ENCODE measurements at regions not wholly inside any gene's neighbourhood (a gene's known extent, or its start where the extent isn't known, plus 50 kb on each side); places are given as distances from the start of the nearest gene placed in this dataset.

DNA sequence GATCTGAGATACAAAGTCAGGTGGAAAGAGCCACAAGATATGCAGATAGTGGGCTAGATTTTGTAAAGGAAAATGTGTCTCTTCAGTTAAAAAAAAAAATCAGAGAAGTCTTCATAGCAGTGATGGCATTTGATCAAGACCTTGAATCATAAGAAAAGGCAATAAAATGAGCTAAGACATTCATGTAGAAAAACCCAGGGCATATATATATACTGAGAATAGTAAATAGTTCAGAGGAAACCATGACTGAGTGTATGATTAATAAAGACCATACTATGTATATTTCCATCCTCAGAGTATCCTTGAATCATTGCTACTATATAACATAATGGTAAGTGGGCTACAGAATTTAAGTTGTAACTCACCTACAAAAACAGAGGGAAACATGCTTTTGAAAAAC lies 321.7 kb upstream of the NR5A2 start:
- intact Hi-C loops (cut with DNase I): no loop called here
- DNase-seq: no peak

DNA sequence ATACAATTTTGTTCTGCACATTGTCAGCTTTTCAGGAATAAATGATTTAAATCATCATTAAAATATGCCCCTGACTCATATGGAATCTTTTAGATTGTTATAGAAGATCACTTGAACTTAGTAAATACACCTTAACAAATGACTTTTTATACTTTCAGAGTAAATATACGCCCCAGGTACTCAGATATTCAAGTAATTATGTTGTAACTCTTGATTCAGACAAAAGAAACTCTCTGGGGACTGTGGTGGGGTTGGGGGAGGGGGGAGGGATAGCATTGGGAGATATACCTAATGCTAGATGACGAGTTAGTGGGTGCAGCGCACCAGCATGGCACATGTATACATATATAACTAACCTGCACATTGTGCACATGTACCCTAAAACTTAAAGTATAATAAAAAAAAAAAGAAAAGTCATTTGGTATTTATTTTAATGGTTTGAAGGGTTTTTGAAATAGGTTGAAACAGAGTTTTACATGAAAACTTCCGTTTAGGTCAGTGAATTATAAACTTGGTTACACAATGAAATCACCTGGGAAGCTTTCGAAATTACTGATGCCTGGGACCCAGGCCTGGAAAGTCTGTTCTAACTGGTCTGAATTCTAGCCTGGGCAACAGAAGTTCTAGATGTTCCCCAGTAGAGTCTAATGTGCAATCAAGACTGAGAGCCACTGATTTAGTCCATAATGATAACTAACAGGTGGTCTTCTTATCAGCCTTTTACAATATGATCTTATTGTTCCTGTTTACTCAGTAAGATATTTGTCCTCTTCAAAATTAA lies 320.5 kb upstream of the NR5A2 start:
- no peak for DNase-seq
- intact Hi-C loops (cut with DNase I): no loop called here

DNA sequence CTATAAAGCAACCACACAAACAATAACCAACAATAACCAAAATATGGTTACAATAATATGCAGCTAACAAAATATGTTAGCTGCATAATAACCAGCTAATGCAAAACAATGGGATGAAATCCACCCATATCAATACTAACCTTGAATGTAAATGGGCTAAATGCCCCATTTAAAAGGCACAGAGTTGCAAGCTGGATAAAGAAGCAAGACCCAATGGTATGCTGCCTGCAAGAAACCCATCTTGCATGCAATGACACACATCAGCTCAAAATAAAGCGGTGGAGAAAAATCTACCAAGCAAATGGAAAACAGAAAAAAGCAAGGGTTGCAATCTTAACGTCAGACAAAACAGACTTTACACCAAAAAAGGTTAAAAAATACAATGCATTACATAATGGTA lies 316.5 kb upstream of the NR5A2 start:
- intact Hi-C loops (cut with DNase I): no loop called here
- no peak for DNase-seq

DNA sequence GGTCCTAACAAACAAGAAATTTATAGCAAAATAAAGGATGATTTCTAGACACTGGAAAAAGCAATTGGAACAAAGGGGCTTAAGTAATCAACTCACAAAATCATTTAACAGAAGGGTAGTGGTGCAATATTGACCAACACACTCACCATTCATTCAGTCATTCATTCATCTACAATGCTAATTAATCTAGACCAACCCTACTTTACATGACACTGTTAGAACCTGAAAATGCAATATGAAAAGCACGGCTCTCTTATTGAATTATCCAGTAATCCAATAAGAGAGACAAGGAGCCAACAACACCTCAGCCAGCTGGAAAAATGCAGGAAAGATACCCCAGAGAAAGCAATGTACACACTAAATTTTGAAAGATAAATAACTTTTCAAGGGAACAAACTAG lies 310.8 kb upstream of the NR5A2 start:
- intact Hi-C loops (cut with DNase I): no loop called here

DNA sequence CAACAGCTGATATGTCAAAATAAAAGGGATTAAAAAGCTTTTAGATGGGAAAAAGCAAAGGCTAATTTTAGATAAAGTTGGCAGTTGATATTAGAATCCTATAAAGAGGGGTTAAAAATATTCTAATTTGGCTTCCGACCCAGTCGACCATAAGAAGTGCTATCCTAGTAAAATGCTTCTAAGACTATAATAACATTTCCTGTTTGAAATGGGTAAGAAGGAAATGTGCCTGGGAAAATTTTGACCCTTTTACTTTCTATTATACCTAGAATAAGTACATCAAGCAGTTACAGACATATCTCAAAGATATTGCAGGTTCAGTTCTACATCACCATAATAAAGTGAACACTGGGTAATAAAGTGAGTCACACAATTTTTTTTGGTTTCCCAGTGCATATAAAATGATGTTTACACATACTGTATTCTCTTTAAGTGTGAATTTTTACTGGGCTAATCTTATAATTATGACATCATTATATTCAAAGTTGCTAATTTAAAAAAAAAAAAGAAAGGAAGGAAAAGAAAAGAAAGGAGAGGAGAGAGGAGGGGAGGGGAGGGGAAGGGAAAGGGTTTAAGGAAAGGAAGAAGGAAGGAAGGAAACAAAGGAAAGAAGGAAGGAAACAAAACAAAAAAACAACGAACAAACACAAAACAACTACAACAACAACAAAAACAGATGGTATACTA lies 308.2 kb upstream of the NR5A2 start:
- DNase-seq: no peak
- intact Hi-C loops (cut with DNase I): no loop called here

More for the DNA sequence above, 310.8 kb upstream of the NR5A2 start:
- DNase-seq: no peak

DNA sequence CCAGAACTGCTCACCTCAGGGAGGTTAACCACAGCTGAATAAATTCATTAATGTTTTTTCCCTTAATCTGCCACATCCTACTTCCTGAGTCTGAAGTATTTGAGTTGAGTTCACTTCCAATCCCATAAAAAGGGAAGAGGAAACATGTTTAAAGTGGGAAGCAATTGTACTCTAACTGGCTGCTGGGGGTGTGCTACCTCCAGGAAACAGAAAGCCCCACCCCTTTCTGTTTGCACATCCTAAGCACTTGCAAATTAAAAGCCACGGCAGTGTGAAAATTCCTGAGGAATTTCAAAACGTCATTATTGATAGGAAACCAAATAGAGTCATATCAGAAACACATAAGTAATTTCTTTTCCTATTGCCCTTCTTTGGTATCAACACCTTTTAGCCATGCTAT lies 307.0 kb upstream of the NR5A2 start:
- DNase-seq: no peak
- intact Hi-C loops (cut with DNase I): no loop called here

DNA sequence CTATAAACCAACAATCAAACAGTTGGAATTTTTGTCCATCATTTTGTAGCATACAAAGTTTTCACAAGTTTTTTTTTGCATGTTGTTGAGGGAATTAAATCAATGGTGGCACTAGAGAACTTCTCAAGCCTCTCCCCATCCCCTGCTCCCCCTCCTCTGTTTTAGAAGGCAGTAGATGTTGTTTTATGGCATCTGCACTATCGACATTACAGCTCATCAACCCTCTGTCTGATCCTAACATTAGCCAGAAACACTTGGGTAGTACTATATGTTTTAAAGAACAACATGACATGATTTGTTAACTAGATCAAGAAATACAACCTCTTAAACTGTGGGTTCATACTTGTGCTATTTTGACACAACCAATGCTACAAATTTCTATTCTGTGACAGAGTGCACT lies 306.5 kb upstream of the NR5A2 start:
- DNase-seq: no peak
- intact Hi-C loops (cut with DNase I): no loop called here

DNA sequence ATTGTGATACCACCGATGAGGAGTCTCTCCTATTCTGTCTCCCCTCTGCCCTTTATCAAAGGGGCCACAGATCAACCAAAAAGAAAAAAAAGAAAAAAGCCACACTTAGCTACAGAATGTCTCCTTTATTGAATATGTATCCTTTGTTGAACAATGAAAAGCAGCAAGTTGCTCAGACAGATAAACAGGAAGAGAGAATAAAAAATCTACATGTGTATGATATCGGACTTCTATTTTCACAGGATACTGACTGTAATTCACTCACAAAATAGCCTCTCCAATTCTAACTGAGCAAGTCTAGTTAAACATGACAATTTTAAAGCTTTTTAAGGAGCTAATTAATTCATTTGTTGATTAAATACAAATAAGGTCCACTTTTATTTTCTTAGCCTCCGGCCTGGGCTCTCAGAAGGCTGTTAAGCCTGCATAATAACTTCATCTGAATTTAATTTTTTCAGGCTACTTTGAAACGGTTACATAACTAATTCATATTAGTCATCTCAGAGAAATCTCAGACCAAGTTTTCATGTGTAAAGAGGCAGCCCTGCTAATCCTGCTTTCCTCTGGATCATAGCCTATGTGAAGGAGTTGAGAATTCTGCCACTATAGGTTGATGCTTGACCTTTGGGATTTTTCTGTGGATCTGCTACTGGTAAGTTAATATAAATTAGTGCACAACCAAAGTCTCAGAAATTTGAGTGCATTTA lies 304.1 kb upstream of the NR5A2 start:
- DNase-seq: no peak
- intact Hi-C loops (cut with DNase I): no loop called here

DNA sequence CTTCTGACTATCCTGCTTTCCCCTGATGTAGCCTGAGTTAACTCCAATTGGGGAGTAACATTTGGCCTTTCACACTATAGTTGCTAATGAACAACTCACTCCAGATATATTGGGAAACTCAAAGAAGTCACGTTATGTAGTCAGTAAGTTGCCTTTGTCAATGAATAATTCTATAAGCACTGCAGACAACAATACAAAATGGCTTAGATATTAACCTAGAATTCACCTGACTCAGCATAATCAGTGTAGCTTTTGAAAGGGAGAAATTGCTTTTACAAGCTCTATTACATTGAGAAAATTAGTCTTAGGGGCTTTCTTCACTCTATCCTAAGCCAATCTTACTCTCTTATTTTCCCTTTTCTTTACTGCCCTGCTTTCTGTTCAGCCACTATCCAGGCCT lies 303.5 kb upstream of the NR5A2 start:
- DNase-seq: no peak
- intact Hi-C loops (cut with DNase I): no loop called here

DNA sequence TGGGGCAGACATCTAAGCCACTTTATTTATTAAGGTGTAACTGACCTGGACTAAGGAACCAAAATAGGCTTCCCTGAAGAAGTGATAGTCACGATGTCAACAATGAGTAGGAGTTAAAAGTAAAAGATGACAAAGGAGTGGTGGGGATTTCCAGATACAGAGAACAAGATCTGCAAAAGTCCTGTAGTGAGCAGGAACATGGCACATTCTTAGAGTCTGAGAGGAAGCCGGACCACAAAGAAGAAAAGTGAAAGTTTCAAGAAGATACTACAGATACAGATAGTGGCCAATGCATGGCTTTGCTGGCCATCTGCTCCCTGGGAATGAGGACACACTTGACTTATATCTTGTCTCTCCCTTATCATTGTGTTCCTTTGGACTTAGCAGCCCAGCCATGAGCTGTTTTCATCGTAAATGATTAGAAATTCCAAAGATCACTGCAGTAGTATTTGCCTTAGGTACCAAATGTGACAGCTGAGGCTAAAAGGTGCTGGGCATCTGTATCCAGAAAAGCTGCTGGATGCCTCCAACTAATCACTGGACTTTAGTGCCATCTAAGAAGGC lies 302.4 kb upstream of the NR5A2 start:
- intact Hi-C loops (cut with DNase I): no loop called here
- no peak for DNase-seq

DNA sequence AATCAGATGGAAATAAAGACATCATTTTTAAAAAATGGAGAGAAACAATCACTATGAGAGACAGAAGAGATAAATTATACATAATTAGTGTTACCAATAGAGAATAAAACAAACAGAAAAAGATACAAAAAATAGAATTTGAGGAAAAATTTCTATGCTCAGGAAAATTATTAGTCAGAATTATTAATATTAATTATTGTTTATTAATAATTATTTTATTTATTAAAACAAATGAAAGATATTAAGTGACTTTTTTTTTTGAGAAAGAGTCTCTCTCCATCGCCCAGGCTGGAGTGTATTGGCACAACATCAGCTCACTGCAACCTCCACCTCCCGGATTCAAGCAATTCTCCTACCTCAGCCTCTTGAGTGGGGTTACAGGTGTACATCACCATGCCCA lies 299.8 kb upstream of the NR5A2 start:
- intact Hi-C loops (cut with DNase I): no loop called here

DNA sequence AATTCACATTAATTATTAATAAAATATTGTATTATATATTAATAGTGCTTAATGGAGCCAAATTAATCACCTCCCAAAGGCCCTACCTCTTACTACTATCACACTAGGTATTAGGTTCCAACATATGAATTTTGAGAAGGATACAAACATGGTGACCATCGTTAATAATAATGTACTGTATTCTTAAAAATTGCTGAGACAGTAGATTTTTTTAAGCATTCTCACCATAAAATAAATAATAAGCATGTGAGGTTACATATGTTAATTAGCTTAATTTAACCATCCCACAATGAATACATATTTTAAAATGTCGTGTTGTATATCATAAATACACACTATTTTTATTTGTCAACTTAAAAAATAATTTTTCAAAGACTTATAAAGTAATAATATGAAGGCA lies 299.2 kb upstream of the NR5A2 start:
- no peak for DNase-seq
- intact Hi-C loops (cut with DNase I): no loop called here

More for the DNA sequence above, 299.8 kb upstream of the NR5A2 start:
- DNase-seq: no peak

DNA sequence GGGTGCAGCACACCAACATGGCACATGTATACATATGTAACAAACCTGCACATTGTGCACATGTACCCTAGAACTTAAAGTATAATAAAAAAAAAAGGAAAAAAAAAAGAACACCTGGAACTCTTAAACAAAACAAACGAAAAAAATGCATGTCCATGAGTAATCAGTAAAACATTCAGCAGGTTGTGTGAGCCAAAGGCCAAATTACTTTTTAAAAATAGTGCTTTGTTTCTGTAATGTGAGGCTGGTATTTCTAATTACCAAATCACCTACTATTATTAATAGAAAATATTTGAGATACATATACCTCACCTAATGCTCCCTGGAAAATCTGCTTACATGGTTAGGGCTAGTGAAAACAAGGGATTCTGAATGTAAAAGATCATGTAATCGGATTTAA lies 294.4 kb upstream of the NR5A2 start:
- DNase-seq: no peak
- intact Hi-C loops (cut with DNase I): no loop called here

DNA sequence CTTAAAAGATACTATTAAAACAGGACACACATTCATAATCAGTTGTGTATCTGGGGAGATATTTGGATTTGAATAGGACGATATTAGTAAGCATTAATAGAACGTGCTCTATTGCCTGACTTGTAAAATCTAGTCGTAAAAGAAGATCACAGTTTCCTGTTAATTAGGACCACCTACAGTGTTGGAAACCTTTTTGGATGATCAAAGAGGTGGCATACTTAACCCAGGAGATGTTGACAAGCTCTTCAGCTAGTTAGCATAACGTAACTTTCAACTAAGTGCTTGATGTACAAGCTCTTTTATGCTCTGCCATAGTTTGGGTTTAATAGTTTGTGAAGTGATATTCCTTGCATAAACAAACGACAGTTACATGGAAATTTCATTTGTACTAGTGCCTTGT lies 293.3 kb upstream of the NR5A2 start:
- DNase-seq: no peak
- intact Hi-C loops (cut with DNase I): no loop called here

DNA sequence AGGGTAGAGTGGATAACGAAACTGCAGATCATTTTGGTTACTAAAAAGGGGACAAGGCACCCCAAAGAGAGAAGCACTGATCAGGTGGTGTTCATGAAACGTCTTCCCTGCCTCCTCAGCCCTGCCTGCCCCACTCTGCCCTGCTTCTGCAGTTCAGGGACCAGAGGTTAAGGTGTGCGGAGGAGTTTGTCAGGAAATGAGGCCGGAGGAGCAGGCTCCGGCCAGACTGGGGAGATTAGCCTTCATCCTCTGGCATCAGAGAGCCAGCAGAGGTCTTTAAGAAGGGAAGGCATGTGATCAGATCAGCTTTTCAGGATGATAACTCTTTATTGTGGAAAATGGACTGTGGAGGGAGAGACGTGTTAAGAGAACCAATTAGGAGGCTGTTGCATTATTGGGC lies 291.9 kb upstream of the NR5A2 start:
- no peak for DNase-seq
- intact Hi-C loops (cut with DNase I): no loop called here

DNA sequence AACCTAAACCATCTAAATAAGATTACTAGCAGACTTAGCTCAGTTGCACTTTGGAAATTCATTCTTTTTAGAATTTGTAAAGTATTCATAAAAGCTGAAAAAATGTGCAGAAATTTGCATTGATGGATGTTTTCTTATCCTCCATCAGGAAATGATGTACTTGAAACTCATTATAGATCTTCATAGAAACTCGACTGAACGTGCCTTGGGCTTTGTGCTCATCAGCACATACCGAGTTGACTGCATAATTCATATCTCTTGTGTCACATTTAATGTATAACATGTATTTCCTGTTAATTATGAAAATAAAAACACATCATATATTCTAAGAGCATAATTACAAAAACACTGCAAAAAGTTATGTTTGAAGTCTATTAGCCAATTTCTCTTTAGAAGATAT lies 290.9 kb upstream of the NR5A2 start:
- intact Hi-C loops (cut with DNase I): no loop called here
- DNase-seq: no peak

DNA sequence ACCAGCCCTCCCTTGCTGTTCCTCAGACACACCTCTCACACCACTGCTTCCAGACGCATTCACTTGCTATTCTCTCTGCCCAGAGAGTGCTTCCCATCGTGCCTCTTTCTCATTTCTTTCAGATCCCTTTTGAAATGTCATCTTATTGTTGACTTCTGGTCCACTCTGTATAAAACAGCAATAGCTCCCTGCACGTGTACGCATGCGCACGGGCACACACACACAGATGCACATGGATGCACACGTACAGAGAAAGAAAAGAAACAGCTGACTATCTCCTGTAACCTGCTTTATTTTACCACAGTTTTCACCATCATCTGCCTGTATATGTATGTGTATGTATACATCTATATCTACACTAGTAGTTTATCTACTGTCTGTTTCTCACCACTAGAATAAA lies 285.9 kb upstream of the NR5A2 start:
- intact Hi-C loops (cut with DNase I): no loop called here
- DNase-seq: no peak

DNA sequence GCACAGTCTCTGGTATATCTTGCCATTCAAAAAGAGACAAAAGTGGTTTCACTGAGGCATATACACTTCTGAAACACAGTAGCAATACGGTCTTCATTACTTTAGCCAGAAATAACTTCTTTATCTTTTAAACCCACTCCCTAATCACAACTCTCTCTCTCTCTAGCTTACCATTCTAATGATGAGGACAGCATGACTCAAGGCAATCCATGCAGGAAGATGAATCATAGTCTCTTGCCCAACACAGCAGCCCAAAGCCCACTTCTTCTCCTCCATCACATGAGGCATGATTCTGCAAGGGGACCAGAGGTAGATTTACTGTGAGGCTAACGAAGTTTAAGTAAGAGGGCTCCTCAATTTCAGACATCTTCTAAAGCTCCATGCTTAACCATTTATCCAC lies 285.0 kb upstream of the NR5A2 start:
- no peak for DNase-seq
- intact Hi-C loops (cut with DNase I): no loop called here

DNA sequence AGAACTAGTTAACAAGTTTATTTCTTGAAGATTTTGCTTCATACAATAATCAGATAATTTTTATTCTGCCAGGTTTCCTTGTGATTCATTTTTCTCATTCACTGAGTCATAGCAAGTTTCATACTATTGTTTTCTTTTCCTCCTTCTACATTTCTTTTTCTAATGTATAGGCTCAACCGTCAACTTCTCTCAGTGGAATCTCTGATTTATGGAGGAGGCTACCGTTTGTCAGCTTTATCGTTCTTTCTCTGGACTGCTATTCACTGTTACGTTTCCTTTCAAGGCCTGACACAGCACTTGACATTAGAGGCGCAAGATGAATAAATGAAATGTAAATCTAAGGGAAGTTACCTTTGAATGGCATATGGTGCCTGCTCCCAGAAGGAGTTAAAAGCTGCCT lies 284.3 kb upstream of the NR5A2 start:
- intact Hi-C loops (cut with DNase I): no loop called here
- no peak for DNase-seq

DNA sequence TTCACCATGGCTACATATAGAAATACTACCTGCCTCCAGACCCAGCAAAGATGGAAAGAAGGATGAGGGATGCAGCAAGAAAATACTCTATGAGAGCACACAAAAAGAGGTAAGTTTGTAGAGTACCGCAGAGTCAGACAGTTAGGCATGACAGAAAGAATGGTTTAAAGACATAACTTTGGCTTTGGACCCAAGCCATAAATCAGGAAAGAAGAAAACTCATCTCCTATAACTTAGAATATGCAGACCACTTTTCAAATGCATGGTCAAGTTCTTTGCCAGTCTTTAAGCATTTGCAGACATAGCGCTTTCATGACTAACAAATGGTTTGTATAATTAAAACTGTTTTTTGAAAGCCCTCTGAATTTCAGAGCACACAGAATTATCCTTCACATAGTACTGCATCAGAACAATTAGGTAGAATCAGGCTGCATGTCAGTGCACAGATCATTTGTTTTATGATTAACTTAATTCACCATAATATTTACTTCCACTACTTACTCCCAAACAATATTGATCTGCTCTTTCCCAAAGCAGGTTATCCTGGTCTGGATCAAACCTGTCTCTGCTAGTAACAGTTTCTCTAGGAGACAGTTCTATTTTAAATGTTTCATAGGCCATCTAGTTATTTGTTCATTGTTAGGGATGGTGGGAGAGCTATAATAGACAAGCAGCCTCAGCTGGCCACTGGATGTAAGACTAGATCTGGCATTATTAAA lies 280.7 kb upstream of the NR5A2 start:
- intact Hi-C loops (cut with DNase I): no loop called here

More for the DNA sequence above, 280.7 kb upstream of the NR5A2 start:
- DNase-seq: no peak
